Natural killer cell (primary cell): ENCODE measurements at regions not wholly inside any gene's neighbourhood (a gene's known extent, or its start where the extent isn't known, plus 50 kb on each side); places are given as distances from the start of the nearest gene placed in this dataset.
A peak's percentile ranks its signal among the peaks of the same experiment; 100 is the strongest.

Source experiments
- ATAC-seq, 3 donors: fragments of 150-1000 bp in 2 of 3; fragments of 200-7000 bp in 1 of 3; cut with Tn5 transposase; 1 replicate in 1 of 3; 2 replicates in 2 of 3; pipeline ENCODE4 v1.10.0; 2021; ENCODE audit warnings: mild to moderate bottlenecking in 2 of 3, moderate library complexity in 2 of 3
- DNase-seq, 2 donors: peaks; one replicate each; pipeline versions ENCODE4 v3.0.0 to v3.0.0-alpha.2; 2013 to 2021; ENCODE audit warnings: mixed read lengths in 1 of 2
- H3K27ac ChIP-seq: one replicate; pipeline ENCODE4 v1.5.1; 2013; ENCODE audit warnings: mild to moderate bottlenecking, low read length
- H3K27me3 ChIP-seq: one replicate; pipeline ENCODE4 v1.6.1; 2013; ENCODE audit warnings: low read length; ENCODE audit not compliant: control insufficient read depth, insufficient read depth
- H3K36me3 ChIP-seq: one replicate; pipeline ENCODE4 v1.6.1; 2013; ENCODE audit warnings: low read length; ENCODE audit not compliant: control insufficient read depth, insufficient read depth
- H3K4me1 ChIP-seq: one replicate; pipeline ENCODE4 v1.6.1; 2013; ENCODE audit warnings: low read length; ENCODE audit not compliant: control insufficient read depth, insufficient read depth
- H3K4me3 ChIP-seq: one replicate; pipeline ENCODE4 v1.5.1; 2013; ENCODE audit warnings: low read length
- H3K9me3 ChIP-seq: one replicate; pipeline ENCODE4 v1.6.1; 2013; ENCODE audit warnings: low read length; ENCODE audit not compliant: control insufficient read depth, insufficient read depth
- H3K27ac Mint-ChIP-seq, 2 donors: one replicate each; pipeline ENCODE4 v1.8.0; 2022; ENCODE audit warnings: mild to moderate bottlenecking in 2 of 2, mixed read lengths in 2 of 2, moderate library complexity in 1 of 2
- H3K27me3 Mint-ChIP-seq, 2 donors: one replicate each; pipeline ENCODE4 v1.8.0; 2022; ENCODE audit warnings: low read depth in 2 of 2, mixed read lengths in 2 of 2
- H3K36me3 Mint-ChIP-seq: one replicate; pipeline ENCODE4 v1.8.0; 2022; ENCODE audit warnings: mixed read lengths
- H3K4me1 Mint-ChIP-seq, 2 donors: one replicate each; pipeline ENCODE4 v1.8.0; 2022; ENCODE audit warnings: mixed read lengths in 2 of 2
- H3K4me3 Mint-ChIP-seq: one replicate; pipeline ENCODE4 v1.8.0; 2022; ENCODE audit warnings: mild to moderate bottlenecking, moderate library complexity, mixed read lengths
- H3K9me3 Mint-ChIP-seq, 2 donors: one replicate each; pipeline ENCODE4 v1.8.0; 2022; ENCODE audit warnings: mixed read lengths in 2 of 2
- WGBS: methylation state at CpG from one replicate; pipeline ENCODE4 v1.1.7; 2013; ENCODE audit warnings: missing lambda C conversion rate; ENCODE audit not compliant: insufficient coverage; 5-methylcytosine and 5-hydroxymethylcytosine counted together
- intact Hi-C: fragments of 100-400 bp; cut with micrococcal nuclease; formaldehyde crosslinking; loops from one replicate; pipeline ENCODE4 v1.14.2; 2022
- TF ChIP-seq, protein P1 (sequence below): fragments of 200-600 bp; IDR thresholded peaks from one replicate; pipeline ENCODE4 v1.8.0; 2022; ENCODE audit warnings: antibody characterized with exemption

DNA sequence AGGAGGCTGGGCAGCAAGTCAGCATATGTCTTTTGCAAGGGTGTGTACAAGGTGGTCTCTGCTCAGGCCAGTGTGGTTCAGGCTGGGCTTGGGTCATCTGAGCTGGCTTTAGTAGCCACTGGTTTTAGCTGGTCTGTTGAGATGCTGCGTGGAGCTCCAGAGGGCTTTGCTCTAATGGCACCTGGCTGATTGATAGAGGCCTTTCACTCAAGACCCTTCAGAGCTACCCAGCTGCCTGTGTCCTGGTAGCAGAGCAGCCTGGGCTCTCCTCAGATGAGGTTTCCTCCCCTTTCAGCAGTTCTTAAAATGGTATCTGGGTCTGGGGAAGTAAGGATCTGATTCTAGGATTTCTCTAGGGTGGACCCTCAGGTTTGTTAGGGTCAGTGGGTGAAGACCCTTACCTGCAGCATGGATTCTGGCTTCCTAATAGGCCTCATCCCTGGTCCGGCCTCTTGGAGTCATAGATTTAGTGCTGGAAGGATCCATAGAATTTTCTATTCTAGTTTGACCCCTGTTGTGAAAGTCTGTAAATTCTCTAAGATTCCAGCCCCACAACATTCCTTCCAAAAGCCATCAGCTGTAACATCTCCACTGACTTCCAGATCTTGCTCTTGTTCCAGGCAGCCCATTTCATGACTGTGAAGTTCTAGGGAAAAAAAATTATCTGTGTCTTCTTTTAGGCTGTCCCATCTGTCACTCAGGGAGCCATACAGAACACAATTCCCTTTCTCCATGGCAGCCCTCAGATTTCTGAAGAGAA, 190.2 kb upstream of the ZBED5 start:
- H3K27ac ChIP-seq = no peak overlapping the region
- ATAC-seq (no peak), DNase-seq (no peak)
- H3K4me3 ChIP-seq = no peak overlapping the region
- H3K4me3 Mint-ChIP-seq = no peak overlapping the region
- no peaks in the 10 kb centered on the region for H3K36me3 ChIP-seq
- WGBS = 93% methylated on average over 1 of the region's 2 CpGs
- no peaks in the 10 kb centered on the region for H3K9me3 Mint-ChIP-seq
- no peaks in the 10 kb centered on the region for H3K4me1 ChIP-seq
- no peaks in the 10 kb centered on the region for H3K9me3 ChIP-seq
- H3K27me3 ChIP-seq = no peaks in the 10 kb centered on the region
- intact Hi-C loops = no loop called here
- TF ChIP-seq, protein P1, sequence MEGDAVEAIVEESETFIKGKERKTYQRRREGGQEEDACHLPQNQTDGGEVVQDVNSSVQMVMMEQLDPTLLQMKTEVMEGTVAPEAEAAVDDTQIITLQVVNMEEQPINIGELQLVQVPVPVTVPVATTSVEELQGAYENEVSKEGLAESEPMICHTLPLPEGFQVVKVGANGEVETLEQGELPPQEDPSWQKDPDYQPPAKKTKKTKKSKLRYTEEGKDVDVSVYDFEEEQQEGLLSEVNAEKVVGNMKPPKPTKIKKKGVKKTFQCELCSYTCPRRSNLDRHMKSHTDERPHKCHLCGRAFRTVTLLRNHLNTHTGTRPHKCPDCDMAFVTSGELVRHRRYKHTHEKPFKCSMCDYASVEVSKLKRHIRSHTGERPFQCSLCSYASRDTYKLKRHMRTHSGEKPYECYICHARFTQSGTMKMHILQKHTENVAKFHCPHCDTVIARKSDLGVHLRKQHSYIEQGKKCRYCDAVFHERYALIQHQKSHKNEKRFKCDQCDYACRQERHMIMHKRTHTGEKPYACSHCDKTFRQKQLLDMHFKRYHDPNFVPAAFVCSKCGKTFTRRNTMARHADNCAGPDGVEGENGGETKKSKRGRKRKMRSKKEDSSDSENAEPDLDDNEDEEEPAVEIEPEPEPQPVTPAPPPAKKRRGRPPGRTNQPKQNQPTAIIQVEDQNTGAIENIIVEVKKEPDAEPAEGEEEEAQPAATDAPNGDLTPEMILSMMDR = no peak
- H3K27ac Mint-ChIP-seq = no peak overlapping the region
- H3K27me3 Mint-ChIP-seq = peaks cover 9 to 13% of the 10 kb centered on the region in 2 donors
- H3K4me1 Mint-ChIP-seq = no peaks in the 10 kb centered on the region
- no peaks in the 10 kb centered on the region for H3K36me3 Mint-ChIP-seq

DNA sequence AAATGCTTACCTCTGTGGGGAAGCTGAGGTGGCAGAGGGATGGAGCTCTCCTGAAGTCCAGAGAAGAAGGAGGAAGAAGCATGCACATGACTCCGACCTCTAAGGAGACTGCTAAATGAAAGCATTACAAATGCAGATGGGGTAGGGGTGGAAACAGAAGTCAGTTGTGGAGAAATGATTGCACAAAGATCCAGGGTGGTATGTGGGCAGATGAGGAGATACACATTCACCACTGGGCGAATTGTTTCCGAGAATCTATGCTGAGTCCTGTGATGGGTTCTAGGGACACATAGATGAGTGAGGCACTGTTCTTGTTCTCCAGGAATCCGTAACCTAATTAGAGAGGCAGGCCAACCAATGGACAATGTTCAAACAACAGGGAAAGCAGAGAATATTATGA, 188.9 kb upstream of the ZBED5 start:
- no peaks in the 10 kb centered on the region for H3K27me3 ChIP-seq
- Mint-ChIP-seq H3K9me3 (no peaks in the 10 kb centered on the region), H3K27ac (no peak overlapping the region), H3K27me3 (peaks cover 2 to 3% of the 10 kb centered on the region in 2 donors), H3K4me3 (no peak overlapping the region), H3K4me1 (no peaks in the 10 kb centered on the region), H3K36me3 (no peaks in the 10 kb centered on the region)
- H3K27ac ChIP-seq = no peak overlapping the region
- 80% methylated on average over 4 of the region's 4 CpGs for WGBS
- no peaks in the 10 kb centered on the region for H3K36me3 ChIP-seq
- DNase-seq (no peak), ATAC-seq (peak in 1 of 3 donors; percentile 37)
- no peaks in the 10 kb centered on the region for H3K4me1 ChIP-seq
- TF ChIP-seq, protein P1 = no peak
- intact Hi-C loops = no loop called here
- H3K9me3 ChIP-seq = no peaks in the 10 kb centered on the region
- H3K4me3 ChIP-seq = no peak overlapping the region

DNA sequence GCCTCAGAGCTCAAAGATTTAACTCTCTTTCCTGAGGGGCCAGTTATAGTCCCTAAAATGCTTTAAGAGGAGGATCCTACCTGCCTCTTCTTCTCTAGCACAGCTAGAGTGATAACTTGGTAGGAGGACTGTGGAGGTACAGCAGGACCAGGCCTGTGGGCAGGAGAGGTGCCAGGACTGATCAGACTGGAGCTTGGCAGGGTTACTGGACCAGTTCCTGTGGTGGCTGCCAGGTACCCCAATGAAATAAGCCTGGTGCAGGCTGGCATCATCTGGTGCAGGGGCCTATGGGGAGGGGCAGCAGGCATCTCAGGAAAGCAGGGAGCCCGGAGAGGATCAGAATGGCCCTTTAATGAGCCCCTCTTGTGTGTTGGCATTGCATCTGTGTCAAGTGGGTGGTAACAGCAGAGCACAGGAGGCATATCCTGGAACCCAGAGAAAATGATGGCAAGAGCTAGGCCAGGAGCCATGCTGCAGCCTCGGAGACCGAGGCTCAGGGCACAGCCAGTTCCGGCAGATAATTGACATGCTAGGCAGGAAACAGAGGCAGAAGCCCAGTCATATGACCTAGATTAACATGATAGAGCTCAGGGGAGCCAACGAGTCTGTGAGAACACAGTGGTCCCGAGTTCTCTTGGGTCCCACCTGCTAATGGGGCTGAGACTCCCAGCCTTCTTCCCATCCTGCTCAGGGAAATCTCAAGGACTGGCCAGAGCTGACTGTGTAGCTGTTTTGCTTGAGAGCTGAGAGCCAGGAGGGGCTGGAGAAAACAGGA, 187.5 kb upstream of the ZBED5 start:
- TF ChIP-seq, protein P1 = no peak
- WGBS = 83% methylated on average over 6 of the region's 6 CpGs
- no peak overlapping the region for H3K4me3 ChIP-seq
- Mint-ChIP-seq H3K4me3 (no peak overlapping the region), H3K36me3 (no peaks in the 10 kb centered on the region), H3K9me3 (no peaks in the 10 kb centered on the region), H3K27me3 (peaks cover 0 to 3% of the 10 kb centered on the region in 2 donors), H3K4me1 (no peaks in the 10 kb centered on the region), H3K27ac (no peak overlapping the region)
- intact Hi-C loops = no loop called here
- H3K9me3 ChIP-seq = no peaks in the 10 kb centered on the region
- ATAC-seq (no peak), DNase-seq (no peak)
- H3K4me1 ChIP-seq = no peaks in the 10 kb centered on the region
- H3K27ac ChIP-seq = no peak overlapping the region
- no peaks in the 10 kb centered on the region for H3K27me3 ChIP-seq
- no peaks in the 10 kb centered on the region for H3K36me3 ChIP-seq
